IPS-NIHi7 (cell line): ENCODE measurements at regions not wholly inside any gene's neighbourhood (a gene's known extent, or its start where the extent isn't known, plus 50 kb on each side); places are given as distances from the start of the nearest gene placed in this dataset.

Experiments
- DNase-seq: peaks from one replicate; pipeline ENCODE4 v3.0.0; 2012; ENCODE audit warnings: mixed read lengths; ENCODE audit errors: extremely low spot score

GRCh38 chr19:28884786-28885476, 328.0 kb downstream of the UQCRFS1 start:
- no peak for DNase-seq

- no peak for DNase-seq
These were observed 329.7 kb downstream of the UQCRFS1 start for GRCh38 chr19:28883241-28883693.

GRCh38 chr19:28882818-28883217, 330.1 kb downstream of the UQCRFS1 start:
- DNase-seq = no peak

- DNase-seq = no peak
These were observed 331.3 kb downstream of the UQCRFS1 start for GRCh38 chr19:28881616-28882015.

- peak; percentile 30 for DNase-seq
These were observed 332.1 kb downstream of the UQCRFS1 start for GRCh38 chr19:28880735-28881401.

- peak; percentile 74 for DNase-seq
These were observed 333.9 kb downstream of the UQCRFS1 start for GRCh38 chr19:28878862-28879566.

- no peak for DNase-seq
These were observed 336.3 kb downstream of the UQCRFS1 start for GRCh38 chr19:28876609-28877123.

- DNase-seq = no peak
These were observed 338.2 kb downstream of the UQCRFS1 start for GRCh38 chr19:28874742-28875141.

GRCh38 chr19:28873301-28873700, 339.6 kb downstream of the UQCRFS1 start:
- DNase-seq = no peak

- no peak for DNase-seq
These were observed 341.7 kb downstream of the UQCRFS1 start for GRCh38 chr19:28871099-28871725.

GRCh38 chr19:28869459-28869858, 343.5 kb downstream of the UQCRFS1 start:
- DNase-seq = no peak

GRCh38 chr19:28868836-28869235, 344.1 kb downstream of the UQCRFS1 start:
- no peak for DNase-seq

- DNase-seq = no peak
These were observed 345.0 kb downstream of the UQCRFS1 start for GRCh38 chr19:28867978-28868377.

- DNase-seq = no peak
These were observed 348.3 kb downstream of the UQCRFS1 start for GRCh38 chr19:28864577-28865042.

- no peak for DNase-seq
These were observed 348.9 kb downstream of the UQCRFS1 start for GRCh38 chr19:28864024-28864503.

- DNase-seq = no peak
These were observed 350.7 kb downstream of the UQCRFS1 start for GRCh38 chr19:28862238-28862637.

GRCh38 chr19:28859811-28860210, 353.1 kb downstream of the UQCRFS1 start:
- no peak for DNase-seq

GRCh38 chr19:28858933-28859332, 354.0 kb downstream of the UQCRFS1 start:
- no peak for DNase-seq

- DNase-seq = no peak
These were observed 355.0 kb downstream of the UQCRFS1 start for GRCh38 chr19:28857967-28858366.

GRCh38 chr19:28855216-28855615, 357.7 kb downstream of the UQCRFS1 start:
- no peak for DNase-seq

- DNase-seq = no peak
These were observed 365.5 kb downstream of the UQCRFS1 start for GRCh38 chr19:28847468-28847867.
